ENCODE measurements at regions not wholly inside any gene's neighbourhood (a gene's known extent, or its start where the extent isn't known, plus 50 kb on each side); places are given as distances from the start of the nearest gene placed in this dataset.

DNA sequence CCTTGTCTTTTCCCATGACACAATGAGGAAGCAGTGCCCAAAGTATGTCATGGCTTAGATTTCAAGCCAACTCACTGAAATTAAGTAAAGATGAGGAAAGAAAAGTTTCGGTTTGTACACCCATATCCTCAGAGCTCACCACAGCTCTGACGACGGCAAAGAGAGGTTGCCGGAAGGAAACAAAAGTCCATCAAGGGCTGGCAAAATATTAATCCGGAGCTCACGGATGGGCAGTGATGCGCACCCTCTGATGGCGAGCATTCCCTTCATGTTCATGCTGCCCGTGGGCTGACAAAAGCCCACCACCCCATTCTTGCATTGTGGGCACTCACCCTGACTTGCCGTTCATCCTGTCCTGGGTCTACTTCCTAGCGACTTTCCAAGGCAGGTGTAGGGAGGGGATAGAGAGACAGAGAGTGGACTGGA lies 103.1 kb downstream of the SOX9 start:
- Histone ChIP-seq H3K4me1 (ENCODE audit: control insufficient read depth, insufficient read depth, low read length) (no peaks in the 10 kb centered on the region), H3K27ac (ENCODE audit: low read length) (no peak overlapping the region), H3K36me3 (ENCODE audit: control insufficient read depth, insufficient read depth, low read length) (no peaks in the 10 kb centered on the region), H3K27me3 (ENCODE audit: control insufficient read depth, insufficient read depth, low read length) (peaks cover 14% of the 10 kb centered on the region), H3K9me3 (ENCODE audit: control insufficient read depth, insufficient read depth, low read length) (peaks cover 7% of the 10 kb centered on the region), H3K4me3 (ENCODE audit: low read length) (no peak overlapping the region)
- Mint-ChIP-seq H3K4me3 (no peak overlapping the region), H3K9me3 (peaks cover 0 to 2% of the 10 kb centered on the region in 2 donors), H3K36me3 (peaks cover 2% of the 10 kb centered on the region), H3K4me1 (no peaks in the 10 kb centered on the region), H3K27ac (no peak overlapping the region), H3K27me3 (ENCODE audit: low read depth in 2 of 2) (peaks cover 13 to 20% of the 10 kb centered on the region in 2 donors)
- ATAC-seq = no peak
- WGBS (ENCODE audit: insufficient coverage) = 90% methylated on average over 10 of the region's 11 CpGs
- intact Hi-C loops (cut with micrococcal nuclease) = no loop called here
- DNase-seq = no peak
- TF ChIP-seq, protein P1, sequence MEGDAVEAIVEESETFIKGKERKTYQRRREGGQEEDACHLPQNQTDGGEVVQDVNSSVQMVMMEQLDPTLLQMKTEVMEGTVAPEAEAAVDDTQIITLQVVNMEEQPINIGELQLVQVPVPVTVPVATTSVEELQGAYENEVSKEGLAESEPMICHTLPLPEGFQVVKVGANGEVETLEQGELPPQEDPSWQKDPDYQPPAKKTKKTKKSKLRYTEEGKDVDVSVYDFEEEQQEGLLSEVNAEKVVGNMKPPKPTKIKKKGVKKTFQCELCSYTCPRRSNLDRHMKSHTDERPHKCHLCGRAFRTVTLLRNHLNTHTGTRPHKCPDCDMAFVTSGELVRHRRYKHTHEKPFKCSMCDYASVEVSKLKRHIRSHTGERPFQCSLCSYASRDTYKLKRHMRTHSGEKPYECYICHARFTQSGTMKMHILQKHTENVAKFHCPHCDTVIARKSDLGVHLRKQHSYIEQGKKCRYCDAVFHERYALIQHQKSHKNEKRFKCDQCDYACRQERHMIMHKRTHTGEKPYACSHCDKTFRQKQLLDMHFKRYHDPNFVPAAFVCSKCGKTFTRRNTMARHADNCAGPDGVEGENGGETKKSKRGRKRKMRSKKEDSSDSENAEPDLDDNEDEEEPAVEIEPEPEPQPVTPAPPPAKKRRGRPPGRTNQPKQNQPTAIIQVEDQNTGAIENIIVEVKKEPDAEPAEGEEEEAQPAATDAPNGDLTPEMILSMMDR (IDR thresholded peaks at IDR 0.05) = no peak

DNA sequence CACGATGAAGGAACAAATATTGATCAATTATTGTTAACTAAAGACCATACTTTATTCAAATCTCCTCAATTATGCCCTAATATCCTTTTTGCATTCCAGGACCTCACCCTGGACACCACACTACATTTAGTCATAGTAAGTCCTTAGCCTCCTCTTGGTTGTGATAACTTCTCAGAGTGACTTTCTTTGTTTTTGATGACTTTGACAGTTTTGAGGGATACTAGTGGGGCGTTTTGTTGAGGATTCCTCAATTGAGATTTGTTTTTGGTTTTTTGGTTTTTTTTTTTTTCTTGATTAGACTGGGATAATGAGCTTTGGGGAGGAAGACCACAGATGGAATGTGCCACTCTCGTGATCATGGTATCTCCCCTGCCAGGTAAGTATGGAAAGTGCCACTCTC lies 105.5 kb downstream of the SOX9 start:
- Histone ChIP-seq H3K27me3 (ENCODE audit: control insufficient read depth, insufficient read depth, low read length) (no peaks in the 10 kb centered on the region), H3K4me3 (ENCODE audit: low read length) (no peak overlapping the region), H3K4me1 (ENCODE audit: control insufficient read depth, insufficient read depth, low read length) (no peaks in the 10 kb centered on the region), H3K27ac (ENCODE audit: low read length) (no peak overlapping the region), H3K9me3 (ENCODE audit: control insufficient read depth, insufficient read depth, low read length) (peaks cover 4% of the 10 kb centered on the region), H3K36me3 (ENCODE audit: control insufficient read depth, insufficient read depth, low read length) (no peaks in the 10 kb centered on the region)
- intact Hi-C loops (cut with micrococcal nuclease) = no loop called here
- ATAC-seq = no peak
- Mint-ChIP-seq H3K9me3 (peaks cover 2 to 3% of the 10 kb centered on the region in 2 donors), H3K27me3 (ENCODE audit: low read depth in 2 of 2) (no peaks in the 10 kb centered on the region), H3K27ac (no peak overlapping the region), H3K4me1 (no peaks in the 10 kb centered on the region), H3K36me3 (no peaks in the 10 kb centered on the region), H3K4me3 (no peak overlapping the region)
- 89% methylated on average over 3 of the region's 3 CpGs for WGBS (ENCODE audit: insufficient coverage)
- TF ChIP-seq, protein P1 (IDR thresholded peaks at IDR 0.05) = no peak
- DNase-seq = no peak

DNA sequence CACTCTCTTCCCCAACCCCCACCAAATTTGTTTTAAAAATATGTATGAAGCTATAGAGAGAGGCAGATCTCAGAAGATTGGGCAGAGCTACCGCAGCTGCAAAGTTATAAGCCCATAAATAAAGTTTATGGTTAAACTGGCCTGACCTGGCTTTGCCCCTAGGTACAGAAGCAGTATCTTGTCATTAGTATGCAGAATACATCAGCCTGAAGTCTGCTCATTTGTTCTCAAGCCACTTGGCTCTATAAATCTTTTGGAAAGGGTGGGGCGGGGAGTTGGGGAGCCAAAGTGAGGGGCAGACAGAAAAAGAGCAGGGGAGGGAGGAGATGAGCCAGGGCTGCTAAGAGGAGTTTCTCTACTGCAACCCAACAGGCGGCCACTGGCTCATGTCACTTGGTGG lies 113.2 kb downstream of the SOX9 start:
- Histone ChIP-seq H3K27ac (ENCODE audit: low read length) (no peak overlapping the region), H3K4me1 (ENCODE audit: control insufficient read depth, insufficient read depth, low read length) (no peaks in the 10 kb centered on the region), H3K27me3 (ENCODE audit: control insufficient read depth, insufficient read depth, low read length) (no peaks in the 10 kb centered on the region), H3K36me3 (ENCODE audit: control insufficient read depth, insufficient read depth, low read length) (no peaks in the 10 kb centered on the region), H3K4me3 (ENCODE audit: low read length) (no peak overlapping the region), H3K9me3 (ENCODE audit: control insufficient read depth, insufficient read depth, low read length) (no peaks in the 10 kb centered on the region)
- no peaks in the 10 kb centered on the region for H3K36me3 Mint-ChIP-seq
- WGBS (ENCODE audit: insufficient coverage) = 53% methylated on average over 3 of the region's 3 CpGs
- H3K9me3 Mint-ChIP-seq = peaks cover under 1 to 2% of the 10 kb centered on the region in 2 donors
- ATAC-seq (no peak), DNase-seq (no peak)
- TF ChIP-seq, protein P1 (IDR thresholded peaks at IDR 0.05) = no peak
- no peak overlapping the region for H3K4me3 Mint-ChIP-seq
- peaks cover 0 to 3% of the 10 kb centered on the region in 2 donors for H3K27me3 Mint-ChIP-seq (ENCODE audit: low read depth in 2 of 2)
- H3K4me1 Mint-ChIP-seq = no peaks in the 10 kb centered on the region
- intact Hi-C loops (cut with micrococcal nuclease) = no loop called here
- no peak overlapping the region for H3K27ac Mint-ChIP-seq

DNA sequence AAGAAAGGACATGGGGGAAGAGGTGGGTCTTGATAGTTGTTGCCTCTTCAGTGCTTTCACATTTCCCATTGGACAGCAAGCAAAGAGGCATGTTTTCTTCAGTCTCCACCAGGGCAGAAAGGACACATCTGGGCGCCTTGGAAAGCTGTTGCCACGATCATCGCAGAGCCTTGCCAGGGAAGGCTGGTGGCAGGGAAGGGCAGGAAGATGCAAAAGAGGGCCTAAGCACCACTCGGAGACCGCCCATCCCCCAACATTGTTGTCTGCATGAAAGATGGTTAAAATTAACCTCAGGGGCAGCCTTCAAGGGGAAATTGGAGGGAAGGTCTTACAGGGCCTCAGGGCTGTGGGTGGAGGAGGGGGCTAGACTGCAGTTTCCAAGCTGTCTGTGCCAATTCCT lies 114.2 kb downstream of the SOX9 start:
- DNase-seq (no peak), ATAC-seq (no peak)
- Histone ChIP-seq H3K27ac (ENCODE audit: low read length) (no peak overlapping the region), H3K9me3 (ENCODE audit: control insufficient read depth, insufficient read depth, low read length) (no peaks in the 10 kb centered on the region), H3K4me3 (ENCODE audit: low read length) (no peak overlapping the region), H3K36me3 (ENCODE audit: control insufficient read depth, insufficient read depth, low read length) (no peaks in the 10 kb centered on the region), H3K4me1 (ENCODE audit: control insufficient read depth, insufficient read depth, low read length) (no peaks in the 10 kb centered on the region), H3K27me3 (ENCODE audit: control insufficient read depth, insufficient read depth, low read length) (no peaks in the 10 kb centered on the region)
- no peaks in the 10 kb centered on the region for H3K4me1 Mint-ChIP-seq
- no peak overlapping the region for H3K4me3 Mint-ChIP-seq
- no peaks in the 10 kb centered on the region for H3K36me3 Mint-ChIP-seq
- H3K27me3 Mint-ChIP-seq (ENCODE audit: low read depth in 2 of 2) = peaks cover 0 to 3% of the 10 kb centered on the region in 2 donors
- intact Hi-C loops (cut with micrococcal nuclease) = no loop called here
- TF ChIP-seq, protein P1 (IDR thresholded peaks at IDR 0.05) = no peak
- H3K27ac Mint-ChIP-seq = no peak overlapping the region
- H3K9me3 Mint-ChIP-seq = peaks cover 2 to 5% of the 10 kb centered on the region in 2 donors
- WGBS (ENCODE audit: insufficient coverage) = 81% methylated on average over 5 of the region's 5 CpGs

Data from natural killer cell (primary cell).